GM12892 (cell line): ENCODE measurements at regions not wholly inside any gene's neighbourhood (a gene's known extent, or its start where the extent isn't known, plus 50 kb on each side); places are given as distances from the start of the nearest gene placed in this dataset.

Experiments
- POLR2A ChIP-seq: IDR thresholded peaks from 2 replicates; pipeline ENCODE4 v1.6.1; 2011; ENCODE audit warnings: low read depth, low read length, control low read depth
- TAF1 ChIP-seq: IDR thresholded peaks from 2 replicates; pipeline ENCODE4 v1.6.1; 2011; ENCODE audit warnings: low read depth, mild to moderate bottlenecking, control low read depth, low read length, borderline replicate concordance

- TF ChIP-seq POLR2A (no peak), TAF1 (no peak)
Observed at GRCh38 chr2:159867567-159868361, 69.8 kb upstream of the CD302 start.
